ENCODE measurements at regions not wholly inside any gene's neighbourhood (a gene's known extent, or its start where the extent isn't known, plus 50 kb on each side); places are given as distances from the start of the nearest gene placed in this dataset.

GRCh38 chr6:84358581-84358980, 131.1 kb upstream of the CEP162 start:
- H3K27me3 ChIP-seq (ENCODE audit: insufficient read depth, low read length): no peaks in the 10 kb centered on the region
- no peak overlapping the region for H2BK120ac ChIP-seq (ENCODE audit: insufficient read depth, low read length, poor library complexity)
- H4K8ac ChIP-seq (ENCODE audit: low read depth, low read length): no peak overlapping the region
- H3K36me3 ChIP-seq (ENCODE audit: control insufficient read depth in 1 of 2, insufficient read depth in 2 of 2, low read length in 2 of 2): no peaks in the 10 kb centered on the region
- no peak overlapping the region for H2AFZ ChIP-seq (ENCODE audit: insufficient read depth, low read length, poor library complexity)
- no peak overlapping the region for H3K18ac ChIP-seq (ENCODE audit: low read length)
- H3K23ac ChIP-seq (ENCODE audit: low read length): no peak overlapping the region
- H3K79me2 ChIP-seq (ENCODE audit: control insufficient read depth, insufficient read depth, low read length, poor library complexity): no peaks in the 10 kb centered on the region
- H2BK5ac ChIP-seq (ENCODE audit: low read depth, low read length, poor library complexity): no peak overlapping the region
- H3K4me3 ChIP-seq (ENCODE audit: low read depth, low read length): no peak overlapping the region
- no peak overlapping the region for H3K4me2 ChIP-seq (ENCODE audit: low read length)
- H3K9ac ChIP-seq (ENCODE audit: low read length): no peak overlapping the region
- H3K79me1 ChIP-seq (ENCODE audit: low read length): no peaks in the 10 kb centered on the region
- H2BK12ac ChIP-seq (ENCODE audit: low read length): no peak overlapping the region
- H2AK5ac ChIP-seq (ENCODE audit: low read length): no peak overlapping the region
- H3K4ac ChIP-seq (ENCODE audit: low read depth, low read length): no peak overlapping the region
- H4K12ac ChIP-seq (ENCODE audit: low read depth, low read length): no peak overlapping the region
- H3K4me1 ChIP-seq (ENCODE audit: control insufficient read depth in 1 of 2, insufficient read depth in 2 of 2, low read length in 2 of 2): no peaks in the 10 kb centered on the region
- DNase-seq: no peak
- H4K91ac ChIP-seq (ENCODE audit: low read depth, low read length): no peak overlapping the region
- no CpG with 5 or more reads among the region's 3 CpGs for WGBS (ENCODE audit: extremely low coverage, insufficient coverage, insufficient read length)
- no peak overlapping the region for H3K27ac ChIP-seq (ENCODE audit: low read depth, low read length)
- no peaks in the 10 kb centered on the region for H3K9me3 ChIP-seq (ENCODE audit: insufficient read depth, low read depth, low read length)
- H3K14ac ChIP-seq (ENCODE audit: low read length): no peak overlapping the region

- Histone ChIP-seq H3K27ac (ENCODE audit: low read depth, low read length) (no peak overlapping the region), H2AFZ (ENCODE audit: insufficient read depth, low read length, poor library complexity) (no peak overlapping the region), H3K4me1 (ENCODE audit: control insufficient read depth in 1 of 2, insufficient read depth in 2 of 2, low read length in 2 of 2) (no peaks in the 10 kb centered on the region), H2BK12ac (ENCODE audit: low read length) (no peak overlapping the region), H3K9me3 (ENCODE audit: insufficient read depth, low read depth, low read length) (no peaks in the 10 kb centered on the region), H2BK120ac (ENCODE audit: insufficient read depth, low read length, poor library complexity) (no peak overlapping the region), H2BK5ac (ENCODE audit: low read depth, low read length, poor library complexity) (no peak overlapping the region), H3K4me3 (ENCODE audit: low read depth, low read length) (no peak overlapping the region), H3K79me2 (ENCODE audit: control insufficient read depth, insufficient read depth, low read length, poor library complexity) (no peaks in the 10 kb centered on the region), H4K12ac (ENCODE audit: low read depth, low read length) (no peak overlapping the region), H3K27me3 (ENCODE audit: insufficient read depth, low read length) (no peaks in the 10 kb centered on the region), H3K79me1 (ENCODE audit: low read length) (no peaks in the 10 kb centered on the region), H3K18ac (ENCODE audit: low read length) (no peak overlapping the region), H2AK5ac (ENCODE audit: low read length) (no peak overlapping the region), H4K8ac (ENCODE audit: low read depth, low read length) (no peak overlapping the region), H3K36me3 (ENCODE audit: control insufficient read depth in 1 of 2, insufficient read depth in 2 of 2, low read length in 2 of 2) (no peaks in the 10 kb centered on the region), H3K23ac (ENCODE audit: low read length) (no peak overlapping the region), H3K4ac (ENCODE audit: low read depth, low read length) (no peak overlapping the region), H3K14ac (ENCODE audit: low read length) (no peak overlapping the region), H3K9ac (ENCODE audit: low read length) (no peak overlapping the region), H3K4me2 (ENCODE audit: low read length) (no peak overlapping the region), H4K91ac (ENCODE audit: low read depth, low read length) (no peak overlapping the region)
- DNase-seq: no peak
- no CpG with 5 or more reads among the region's 2 CpGs for WGBS (ENCODE audit: extremely low coverage, insufficient coverage, insufficient read length)
Measured at GRCh38 chr6:84357631-84358030, 130.2 kb upstream of the CEP162 start.

- Histone ChIP-seq H3K14ac (ENCODE audit: low read length) (no peak overlapping the region), H3K4me3 (ENCODE audit: low read depth, low read length) (no peak overlapping the region), H3K36me3 (ENCODE audit: control insufficient read depth in 1 of 2, insufficient read depth in 2 of 2, low read length in 2 of 2) (no peaks in the 10 kb centered on the region), H3K18ac (ENCODE audit: low read length) (no peak overlapping the region), H3K9me3 (ENCODE audit: insufficient read depth, low read depth, low read length) (no peaks in the 10 kb centered on the region), H3K9ac (ENCODE audit: low read length) (no peak overlapping the region), H2BK120ac (ENCODE audit: insufficient read depth, low read length, poor library complexity) (no peak overlapping the region), H4K91ac (ENCODE audit: low read depth, low read length) (no peak overlapping the region), H2BK12ac (ENCODE audit: low read length) (no peak overlapping the region), H4K12ac (ENCODE audit: low read depth, low read length) (no peak overlapping the region), H3K4me2 (ENCODE audit: low read length) (no peak overlapping the region), H3K27ac (ENCODE audit: low read depth, low read length) (no peak overlapping the region), H4K8ac (ENCODE audit: low read depth, low read length) (no peak overlapping the region), H3K4ac (ENCODE audit: low read depth, low read length) (no peak overlapping the region), H2BK5ac (ENCODE audit: low read depth, low read length, poor library complexity) (no peak overlapping the region), H3K79me1 (ENCODE audit: low read length) (no peaks in the 10 kb centered on the region), H3K4me1 (ENCODE audit: control insufficient read depth in 1 of 2, insufficient read depth in 2 of 2, low read length in 2 of 2) (no peaks in the 10 kb centered on the region), H3K79me2 (ENCODE audit: control insufficient read depth, insufficient read depth, low read length, poor library complexity) (no peaks in the 10 kb centered on the region), H3K27me3 (ENCODE audit: insufficient read depth, low read length) (no peaks in the 10 kb centered on the region), H2AK5ac (ENCODE audit: low read length) (no peak overlapping the region), H3K23ac (ENCODE audit: low read length) (no peak overlapping the region), H2AFZ (ENCODE audit: insufficient read depth, low read length, poor library complexity) (no peak overlapping the region)
- DNase-seq: no peak
- WGBS (ENCODE audit: extremely low coverage, insufficient coverage, insufficient read length): no CpG with 5 or more reads among the region's 5 CpGs
Measured at GRCh38 chr6:84356907-84357306, 129.5 kb upstream of the CEP162 start.

GRCh38 chr6:84353459-84354423, 126.3 kb upstream of the CEP162 start:
- no peak for DNase-seq
- no peak overlapping the region for H3K14ac ChIP-seq (ENCODE audit: low read length)
- H2AFZ ChIP-seq (ENCODE audit: insufficient read depth, low read length, poor library complexity): no peak overlapping the region
- no peak overlapping the region for H4K12ac ChIP-seq (ENCODE audit: low read depth, low read length)
- H3K4me1 ChIP-seq (ENCODE audit: control insufficient read depth in 1 of 2, insufficient read depth in 2 of 2, low read length in 2 of 2): no peaks in the 10 kb centered on the region
- H3K36me3 ChIP-seq (ENCODE audit: control insufficient read depth in 1 of 2, insufficient read depth in 2 of 2, low read length in 2 of 2): no peaks in the 10 kb centered on the region
- H2BK120ac ChIP-seq (ENCODE audit: insufficient read depth, low read length, poor library complexity): no peak overlapping the region
- H3K9me3 ChIP-seq (ENCODE audit: insufficient read depth, low read depth, low read length): no peaks in the 10 kb centered on the region
- H4K91ac ChIP-seq (ENCODE audit: low read depth, low read length): no peak overlapping the region
- no peak overlapping the region for H4K8ac ChIP-seq (ENCODE audit: low read depth, low read length)
- H2BK5ac ChIP-seq (ENCODE audit: low read depth, low read length, poor library complexity): no peak overlapping the region
- no peak overlapping the region for H3K18ac ChIP-seq (ENCODE audit: low read length)
- no peaks in the 10 kb centered on the region for H3K79me2 ChIP-seq (ENCODE audit: control insufficient read depth, insufficient read depth, low read length, poor library complexity)
- H3K23ac ChIP-seq (ENCODE audit: low read length): no peak overlapping the region
- H3K27me3 ChIP-seq (ENCODE audit: insufficient read depth, low read length): no peaks in the 10 kb centered on the region
- H3K4me2 ChIP-seq (ENCODE audit: low read length): no peak overlapping the region
- no peak overlapping the region for H3K9ac ChIP-seq (ENCODE audit: low read length)
- no peak overlapping the region for H2BK12ac ChIP-seq (ENCODE audit: low read length)
- WGBS (ENCODE audit: extremely low coverage, insufficient coverage, insufficient read length): no CpG with 5 or more reads among the region's 5 CpGs
- no peak overlapping the region for H3K4me3 ChIP-seq (ENCODE audit: low read depth, low read length)
- no peak overlapping the region for H3K4ac ChIP-seq (ENCODE audit: low read depth, low read length)
- H3K27ac ChIP-seq (ENCODE audit: low read depth, low read length): no peak overlapping the region
- no peak overlapping the region for H2AK5ac ChIP-seq (ENCODE audit: low read length)
- no peaks in the 10 kb centered on the region for H3K79me1 ChIP-seq (ENCODE audit: low read length)

Data from trophoblast cell (in vitro differentiated cells and primary cell).